Mononuclear cell (primary cell): ENCODE measurements at regions not wholly inside any gene's neighbourhood (a gene's known extent, or its start where the extent isn't known, plus 50 kb on each side); places are given as distances from the start of the nearest gene placed in this dataset.

Experiments
- H3K27me3 ChIP-seq: 2 replicates; pipeline ENCODE4 v1.6.0; 2011; ENCODE audit warnings: low read length, control low read depth; ENCODE audit not compliant: insufficient read depth
- H3K4me1 ChIP-seq: 2 replicates; pipeline ENCODE4 v1.5.1; 2011; ENCODE audit warnings: mild to moderate bottlenecking, low read length, control low read depth; ENCODE audit not compliant: insufficient read depth
- H3K4me3 ChIP-seq: 2 replicates; pipeline ENCODE4 v1.5.1; 2011; ENCODE audit warnings: mild to moderate bottlenecking, low read length, moderate library complexity
- H3K9me3 ChIP-seq: 2 replicates; pipeline ENCODE4 v1.5.1; 2011; ENCODE audit warnings: low read depth, mild to moderate bottlenecking, control low read depth, low read length

- Histone ChIP-seq H3K27me3 (no peaks in the 10 kb centered on the region), H3K4me3 (no peak overlapping the region), H3K4me1 (no peaks in the 10 kb centered on the region), H3K9me3 (no peaks in the 10 kb centered on the region)
These were observed 649.5 kb downstream of the PLCL1 start for GRCh38 chr2:198453866-198454265.

- H3K4me1 ChIP-seq, result no peaks in the 10 kb centered on the region
- no peaks in the 10 kb centered on the region for H3K27me3 ChIP-seq
- H3K9me3 ChIP-seq, result no peaks in the 10 kb centered on the region
These were observed 647.9 kb downstream of the PLCL1 start for GRCh38 chr2:198452327-198452726.

GRCh38 chr2:198448789-198449188 is 644.4 kb downstream of the PLCL1 start:
- Histone ChIP-seq H3K9me3 (no peaks in the 10 kb centered on the region), H3K4me3 (no peak overlapping the region), H3K4me1 (no peaks in the 10 kb centered on the region), H3K27me3 (no peaks in the 10 kb centered on the region)

More at GRCh38 chr2:198452327-198452726, 647.9 kb downstream of the PLCL1 start:
- H3K4me3 ChIP-seq, result no peak overlapping the region

- H3K4me1 ChIP-seq, result no peaks in the 10 kb centered on the region
- no peaks in the 10 kb centered on the region for H3K27me3 ChIP-seq
- H3K4me3 ChIP-seq, result no peak overlapping the region
- H3K9me3 ChIP-seq, result no peaks in the 10 kb centered on the region
These were observed 640.5 kb downstream of the PLCL1 start for GRCh38 chr2:198444800-198445287.

GRCh38 chr2:198441901-198442300 is 637.5 kb downstream of the PLCL1 start:
- Histone ChIP-seq H3K4me1 (no peaks in the 10 kb centered on the region), H3K9me3 (no peaks in the 10 kb centered on the region), H3K27me3 (no peaks in the 10 kb centered on the region), H3K4me3 (no peak overlapping the region)

- Histone ChIP-seq H3K27me3 (no peaks in the 10 kb centered on the region), H3K4me1 (no peaks in the 10 kb centered on the region), H3K4me3 (no peak overlapping the region), H3K9me3 (no peaks in the 10 kb centered on the region)
These were observed 636.9 kb downstream of the PLCL1 start for GRCh38 chr2:198441246-198441645.

GRCh38 chr2:198440833-198441232 is 636.4 kb downstream of the PLCL1 start:
- no peaks in the 10 kb centered on the region for H3K27me3 ChIP-seq
- H3K9me3 ChIP-seq, result no peaks in the 10 kb centered on the region
- H3K4me1 ChIP-seq, result no peaks in the 10 kb centered on the region
- no peak overlapping the region for H3K4me3 ChIP-seq

GRCh38 chr2:198438331-198438730 is 633.9 kb downstream of the PLCL1 start:
- Histone ChIP-seq H3K4me3 (no peak overlapping the region), H3K9me3 (no peaks in the 10 kb centered on the region), H3K27me3 (no peaks in the 10 kb centered on the region)

GRCh38 chr2:198424112-198424511 is 619.7 kb downstream of the PLCL1 start:
- Histone ChIP-seq H3K27me3 (no peaks in the 10 kb centered on the region), H3K4me3 (no peak overlapping the region), H3K4me1 (no peaks in the 10 kb centered on the region), H3K9me3 (no peaks in the 10 kb centered on the region)

More at GRCh38 chr2:198438331-198438730, 633.9 kb downstream of the PLCL1 start:
- H3K4me1 ChIP-seq, result no peaks in the 10 kb centered on the region

- no peak overlapping the region for H3K4me3 ChIP-seq
- no peaks in the 10 kb centered on the region for H3K9me3 ChIP-seq
- no peaks in the 10 kb centered on the region for H3K27me3 ChIP-seq
- no peaks in the 10 kb centered on the region for H3K4me1 ChIP-seq
These were observed 613.4 kb downstream of the PLCL1 start for GRCh38 chr2:198417836-198418235.

- Histone ChIP-seq H3K4me3 (no peak overlapping the region), H3K27me3 (no peaks in the 10 kb centered on the region), H3K4me1 (no peaks in the 10 kb centered on the region), H3K9me3 (no peaks in the 10 kb centered on the region)
These were observed 610.6 kb downstream of the PLCL1 start for GRCh38 chr2:198414976-198415375.

GRCh38 chr2:198411936-198412335 is 607.5 kb downstream of the PLCL1 start:
- no peaks in the 10 kb centered on the region for H3K27me3 ChIP-seq
- no peaks in the 10 kb centered on the region for H3K9me3 ChIP-seq
- H3K4me3 ChIP-seq, result no peak overlapping the region
- no peaks in the 10 kb centered on the region for H3K4me1 ChIP-seq

- Histone ChIP-seq H3K4me1 (no peaks in the 10 kb centered on the region), H3K27me3 (no peaks in the 10 kb centered on the region), H3K4me3 (no peak overlapping the region), H3K9me3 (no peaks in the 10 kb centered on the region)
These were observed 603.8 kb downstream of the PLCL1 start for GRCh38 chr2:198408171-198408570.

GRCh38 chr2:198405311-198405710 is 600.9 kb downstream of the PLCL1 start:
- Histone ChIP-seq H3K4me3 (no peak overlapping the region), H3K9me3 (no peaks in the 10 kb centered on the region), H3K27me3 (no peaks in the 10 kb centered on the region), H3K4me1 (no peaks in the 10 kb centered on the region)

- no peaks in the 10 kb centered on the region for H3K9me3 ChIP-seq
- H3K4me3 ChIP-seq, result no peak overlapping the region
- no peaks in the 10 kb centered on the region for H3K4me1 ChIP-seq
- no peaks in the 10 kb centered on the region for H3K27me3 ChIP-seq
These were observed 597.3 kb downstream of the PLCL1 start for GRCh38 chr2:198401644-198402043.

GRCh38 chr2:198400999-198401398 is 596.6 kb downstream of the PLCL1 start:
- H3K4me1 ChIP-seq, result no peaks in the 10 kb centered on the region
- no peak overlapping the region for H3K4me3 ChIP-seq
- no peaks in the 10 kb centered on the region for H3K9me3 ChIP-seq
- no peaks in the 10 kb centered on the region for H3K27me3 ChIP-seq
